ENCODE measurements at regions not wholly inside any gene's neighbourhood (a gene's known extent, or its start where the extent isn't known, plus 50 kb on each side); places are given as distances from the start of the nearest gene placed in this dataset.

DNA sequence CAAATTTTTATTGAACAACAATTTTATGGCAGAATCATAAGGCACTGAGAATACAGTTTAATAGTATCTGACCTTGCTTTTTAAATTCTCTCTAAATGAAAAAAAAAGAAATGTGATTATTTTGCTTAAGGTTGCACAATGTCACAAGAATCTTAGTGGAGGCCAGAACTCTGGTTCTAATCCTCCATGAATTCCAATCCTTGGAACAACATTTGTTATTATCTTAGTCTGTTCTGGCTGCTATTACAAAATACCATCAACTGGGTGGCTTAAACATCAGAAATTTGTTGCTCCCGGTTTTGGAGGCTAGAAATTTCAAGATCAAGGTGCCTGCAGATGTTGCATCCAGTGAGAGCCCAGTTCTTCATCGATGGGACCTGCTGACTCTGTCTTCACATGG lies 158.2 kb upstream of the POM121L12 start:
- Histone ChIP-seq H3K9ac (ENCODE audit: low read depth, low read length) (no peak overlapping the region), H3K9me3 (ENCODE audit: insufficient read depth, low read depth, low read length) (no peaks in the 10 kb centered on the region), H3K36me3 (ENCODE audit: insufficient read depth, low read length) (no peaks in the 10 kb centered on the region), H3K27me3 (ENCODE audit: insufficient read depth, low read length) (no peaks in the 10 kb centered on the region), H3K27ac (ENCODE audit: low read depth, low read length) (no peak overlapping the region), H3K4me1 (ENCODE audit: insufficient read depth, low read length) (no peaks in the 10 kb centered on the region), H3K4me3 (ENCODE audit: low read length) (no peak overlapping the region)
- WGBS = 50% methylated on average over 2 of the region's 2 CpGs

DNA sequence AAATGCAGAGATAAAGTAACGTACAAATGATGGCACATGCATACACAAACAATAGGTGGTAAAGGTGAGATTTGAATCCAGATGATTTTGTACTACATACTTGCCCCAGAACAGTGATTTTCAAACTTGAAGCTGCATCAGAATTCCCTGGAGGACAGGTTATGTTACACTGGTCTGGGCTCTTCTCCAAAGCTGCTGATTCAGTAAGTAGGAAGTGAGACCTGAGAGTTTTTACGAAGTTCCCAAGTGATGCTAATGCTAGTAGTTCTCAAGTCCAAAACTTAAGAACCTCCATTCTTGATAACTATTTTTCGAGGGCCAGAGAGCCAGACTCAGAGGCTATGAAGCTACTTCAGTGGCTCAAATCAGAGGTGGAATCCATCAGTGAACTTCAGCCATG lies 159.0 kb upstream of the POM121L12 start:
- no peaks in the 10 kb centered on the region for H3K27me3 ChIP-seq (ENCODE audit: insufficient read depth, low read length)
- H3K4me3 ChIP-seq (ENCODE audit: low read length) = no peak overlapping the region
- H3K9me3 ChIP-seq (ENCODE audit: insufficient read depth, low read depth, low read length) = no peaks in the 10 kb centered on the region
- H3K36me3 ChIP-seq (ENCODE audit: insufficient read depth, low read length) = no peaks in the 10 kb centered on the region
- no peaks in the 10 kb centered on the region for H3K4me1 ChIP-seq (ENCODE audit: insufficient read depth, low read length)
- no peak overlapping the region for H3K27ac ChIP-seq (ENCODE audit: low read depth, low read length)
- WGBS = 93% methylated on average over 2 of the region's 3 CpGs
- no peak overlapping the region for H3K9ac ChIP-seq (ENCODE audit: low read depth, low read length)

DNA sequence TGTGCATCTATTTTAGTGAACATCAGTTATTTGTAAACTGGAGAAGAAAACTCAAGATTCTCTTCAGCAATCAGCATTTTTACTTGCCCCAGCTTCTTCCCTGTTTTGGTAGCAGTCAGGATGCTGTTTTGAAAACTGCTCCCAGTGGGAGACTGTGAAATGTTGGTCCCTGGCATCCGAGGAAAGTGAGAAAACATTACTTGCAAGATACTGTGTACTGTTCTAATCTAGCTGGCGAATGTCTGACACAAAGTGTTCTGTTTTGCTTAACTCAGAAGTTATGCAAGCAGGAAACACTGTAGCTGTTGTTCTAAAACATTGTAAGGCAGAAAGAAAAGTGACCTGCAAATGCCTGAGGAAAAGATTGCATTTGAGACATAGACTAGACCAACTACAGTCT lies 171.8 kb upstream of the POM121L12 start:
- no peaks in the 10 kb centered on the region for H3K27me3 ChIP-seq (ENCODE audit: insufficient read depth, low read length)
- H3K9me3 ChIP-seq (ENCODE audit: insufficient read depth, low read depth, low read length) = 0 out of 2 replicates have a peak, but pooled peaks cover 9% of the 10 kb centered on the region
- no peaks in the 10 kb centered on the region for H3K36me3 ChIP-seq (ENCODE audit: insufficient read depth, low read length)
- no peaks in the 10 kb centered on the region for H3K4me1 ChIP-seq (ENCODE audit: insufficient read depth, low read length)
- H3K27ac ChIP-seq (ENCODE audit: low read depth, low read length) = no peak overlapping the region
- 90% methylated on average over 2 of the region's 2 CpGs for WGBS
- H3K9ac ChIP-seq (ENCODE audit: low read depth, low read length) = no peak overlapping the region
- no peak overlapping the region for H3K4me3 ChIP-seq (ENCODE audit: low read length)

DNA sequence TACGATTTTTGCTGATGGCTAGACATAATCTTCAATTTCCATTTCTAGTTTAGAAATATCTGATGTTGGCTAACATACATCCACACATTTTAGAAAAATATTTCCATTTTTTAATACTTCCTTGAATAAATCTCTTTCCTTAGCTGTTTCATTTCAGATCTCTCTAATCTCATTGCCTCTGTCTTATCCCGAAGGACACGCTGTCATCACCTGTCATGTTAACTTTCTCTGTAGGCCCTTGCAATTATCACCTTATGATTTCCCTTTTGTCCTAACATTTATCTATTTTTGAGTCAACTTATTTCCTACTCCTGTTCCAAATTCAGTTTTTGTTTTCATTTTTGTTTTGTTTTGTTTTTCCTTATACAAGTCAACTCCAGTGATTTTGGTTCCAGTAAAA lies 173.1 kb upstream of the POM121L12 start:
- 98% methylated on average over 3 of the region's 3 CpGs for WGBS
- Histone ChIP-seq H3K9ac (ENCODE audit: low read depth, low read length) (no peak overlapping the region), H3K9me3 (ENCODE audit: insufficient read depth, low read depth, low read length) (0 out of 2 replicates have a peak, but pooled peaks cover 9% of the 10 kb centered on the region), H3K27me3 (ENCODE audit: insufficient read depth, low read length) (no peaks in the 10 kb centered on the region), H3K4me1 (ENCODE audit: insufficient read depth, low read length) (no peaks in the 10 kb centered on the region), H3K36me3 (ENCODE audit: insufficient read depth, low read length) (no peaks in the 10 kb centered on the region), H3K4me3 (ENCODE audit: low read length) (no peak overlapping the region), H3K27ac (ENCODE audit: low read depth, low read length) (no peak overlapping the region)

DNA sequence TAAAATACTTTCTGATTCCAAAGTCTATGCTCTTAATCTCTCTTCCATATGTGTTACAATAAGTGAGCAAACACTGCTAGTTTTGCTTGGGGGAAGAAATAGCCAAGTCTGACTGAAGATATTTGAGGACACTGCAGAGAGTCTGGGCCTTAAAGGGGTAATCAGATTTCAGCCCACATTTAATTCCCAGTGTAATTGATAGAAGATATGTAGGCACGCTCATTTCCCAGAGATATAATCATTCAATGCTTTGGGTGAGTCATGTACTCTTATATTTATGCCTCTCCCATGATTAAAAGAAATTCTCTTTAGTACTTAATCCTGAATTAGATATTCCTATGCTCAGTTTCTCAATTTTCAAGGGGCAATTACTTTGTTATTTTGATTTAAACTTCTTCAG lies 178.1 kb upstream of the POM121L12 start:
- Histone ChIP-seq H3K9me3 (ENCODE audit: insufficient read depth, low read depth, low read length) (no peaks in the 10 kb centered on the region), H3K27me3 (ENCODE audit: insufficient read depth, low read length) (no peaks in the 10 kb centered on the region), H3K9ac (ENCODE audit: low read depth, low read length) (no peak overlapping the region), H3K36me3 (ENCODE audit: insufficient read depth, low read length) (no peaks in the 10 kb centered on the region), H3K27ac (ENCODE audit: low read depth, low read length) (no peak overlapping the region), H3K4me1 (ENCODE audit: insufficient read depth, low read length) (no peaks in the 10 kb centered on the region), H3K4me3 (ENCODE audit: low read length) (no peak overlapping the region)
- no CpG with 5 or more reads among the region's 1 CpG for WGBS

DNA sequence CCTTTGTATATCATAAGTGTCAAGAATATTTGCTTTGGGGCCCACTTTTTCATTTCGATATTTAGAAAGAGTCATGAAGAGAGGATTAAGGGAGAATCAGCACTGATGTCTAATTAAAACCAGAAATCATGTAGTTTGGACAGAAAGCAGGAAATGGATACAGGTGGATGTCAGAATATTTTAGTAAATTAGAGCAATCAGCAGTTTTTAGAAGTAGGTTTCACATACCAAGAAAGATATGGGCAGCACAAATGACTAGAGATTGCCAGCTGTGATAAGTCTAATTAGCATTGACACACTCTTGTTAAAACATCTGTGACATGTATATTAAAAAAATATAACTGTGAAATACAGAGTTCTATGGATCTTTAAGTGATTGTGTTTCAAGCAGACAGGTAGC lies 180.8 kb upstream of the POM121L12 start:
- no peaks in the 10 kb centered on the region for H3K9me3 ChIP-seq (ENCODE audit: insufficient read depth, low read depth, low read length)
- H3K36me3 ChIP-seq (ENCODE audit: insufficient read depth, low read length) = no peaks in the 10 kb centered on the region
- no peak overlapping the region for H3K4me3 ChIP-seq (ENCODE audit: low read length)
- H3K9ac ChIP-seq (ENCODE audit: low read depth, low read length) = no peak overlapping the region
- H3K27ac ChIP-seq (ENCODE audit: low read depth, low read length) = no peak overlapping the region
- no peaks in the 10 kb centered on the region for H3K27me3 ChIP-seq (ENCODE audit: insufficient read depth, low read length)
- WGBS = 95% methylated on average over 1 of the region's 1 CpG
- no peaks in the 10 kb centered on the region for H3K4me1 ChIP-seq (ENCODE audit: insufficient read depth, low read length)

DNA sequence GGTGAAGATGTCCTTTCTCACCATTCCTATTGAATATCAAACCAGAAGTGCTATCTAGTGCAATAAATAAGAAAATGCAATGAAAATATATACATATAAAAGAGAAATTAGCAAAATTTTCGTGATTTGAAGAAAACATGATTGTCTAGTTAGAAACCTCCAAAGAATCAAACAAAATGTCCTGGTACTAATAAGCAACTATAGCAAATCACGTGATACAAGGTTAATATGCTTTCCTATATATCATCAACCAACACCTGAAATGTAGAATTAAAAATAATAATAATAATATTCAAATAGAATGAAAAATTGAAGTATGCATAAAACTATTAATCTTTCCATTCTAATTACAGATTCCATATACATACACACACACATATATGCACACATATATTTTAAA lies 183.9 kb upstream of the POM121L12 start:
- Histone ChIP-seq H3K4me1 (ENCODE audit: insufficient read depth, low read length) (no peaks in the 10 kb centered on the region), H3K36me3 (ENCODE audit: insufficient read depth, low read length) (no peaks in the 10 kb centered on the region), H3K4me3 (ENCODE audit: low read length) (no peak overlapping the region), H3K9me3 (ENCODE audit: insufficient read depth, low read depth, low read length) (no peaks in the 10 kb centered on the region; the same call in 1 of the 2 replicates), H3K27me3 (ENCODE audit: insufficient read depth, low read length) (no peaks in the 10 kb centered on the region), H3K9ac (ENCODE audit: low read depth, low read length) (no peak overlapping the region), H3K27ac (ENCODE audit: low read depth, low read length) (no peak overlapping the region)
- 80% methylated on average over 1 of the region's 2 CpGs for WGBS

DNA sequence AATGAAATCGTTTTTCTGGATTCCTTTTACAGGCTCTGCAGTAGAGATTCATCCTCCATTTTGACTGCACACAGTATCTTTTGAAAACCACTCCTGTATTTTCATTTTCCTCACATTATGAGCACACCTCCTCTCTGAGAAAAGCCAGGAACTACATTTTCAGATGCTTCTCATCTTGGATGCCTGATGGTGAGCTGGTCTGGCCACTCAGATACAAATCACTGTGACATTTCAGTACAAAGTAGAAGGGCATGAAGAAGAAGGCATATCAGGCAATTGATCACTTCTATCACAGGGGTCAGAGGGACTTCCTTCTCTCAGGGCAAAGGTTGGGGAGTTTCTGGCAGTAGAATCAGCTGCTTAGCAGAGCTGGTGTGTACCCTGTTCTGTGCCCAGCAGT lies 192.0 kb upstream of the POM121L12 start:
- Histone ChIP-seq H3K9ac (ENCODE audit: low read depth, low read length) (no peak overlapping the region), H3K4me3 (ENCODE audit: low read length) (no peak overlapping the region), H3K9me3 (ENCODE audit: insufficient read depth, low read depth, low read length) (no peaks in the 10 kb centered on the region; the same call in 1 of the 2 replicates), H3K36me3 (ENCODE audit: insufficient read depth, low read length) (no peaks in the 10 kb centered on the region), H3K27ac (ENCODE audit: low read depth, low read length) (no peak overlapping the region), H3K4me1 (ENCODE audit: insufficient read depth, low read length) (no peaks in the 10 kb centered on the region), H3K27me3 (ENCODE audit: insufficient read depth, low read length) (no peaks in the 10 kb centered on the region)
- 91% methylated on average over 1 of the region's 1 CpG for WGBS

DNA sequence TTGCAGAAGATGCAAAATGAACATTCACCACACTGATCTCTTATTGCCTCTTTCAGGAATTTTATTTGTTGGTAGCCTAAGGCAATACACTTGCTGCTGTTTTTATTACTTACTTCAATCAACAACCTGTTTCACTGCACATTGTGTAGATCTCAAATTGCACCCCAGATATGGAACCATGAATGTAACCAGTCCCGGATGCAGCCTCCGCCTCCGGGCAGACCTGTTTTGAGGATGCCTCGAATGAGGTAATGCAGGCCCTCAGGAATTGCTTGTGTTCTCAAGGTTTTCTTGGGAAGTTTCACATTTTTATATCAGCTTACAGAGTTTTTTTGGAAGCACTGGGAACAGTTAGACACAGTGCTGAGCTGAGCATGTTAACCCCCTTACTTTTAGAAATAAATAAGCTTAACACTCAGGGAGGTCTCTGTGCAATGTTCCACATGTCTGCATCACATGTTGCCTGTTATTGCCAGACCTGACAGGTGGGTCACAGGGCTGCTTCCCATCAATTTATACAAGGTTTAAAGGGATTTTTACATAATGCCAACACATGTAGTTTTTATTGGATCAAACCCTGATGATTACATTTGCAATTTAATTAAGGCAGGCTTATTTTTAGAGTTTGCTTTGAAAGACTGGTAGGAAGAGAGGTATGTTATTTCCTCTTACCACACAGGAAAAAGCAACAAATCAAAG lies 193.1 kb upstream of the POM121L12 start:
- no peaks in the 10 kb centered on the region for H3K36me3 ChIP-seq (ENCODE audit: insufficient read depth, low read length)
- no peaks in the 10 kb centered on the region for H3K27me3 ChIP-seq (ENCODE audit: insufficient read depth, low read length)
- no peak overlapping the region for H3K27ac ChIP-seq (ENCODE audit: low read depth, low read length)
- H3K4me3 ChIP-seq (ENCODE audit: low read length) = no peak overlapping the region
- H3K9me3 ChIP-seq (ENCODE audit: insufficient read depth, low read depth, low read length) = no peaks in the 10 kb centered on the region; the same call in 1 of the 2 replicates
- no peak overlapping the region for H3K9ac ChIP-seq (ENCODE audit: low read depth, low read length)
- no peaks in the 10 kb centered on the region for H3K4me1 ChIP-seq (ENCODE audit: insufficient read depth, low read length)
- 94% methylated on average over 4 of the region's 4 CpGs for WGBS

DNA sequence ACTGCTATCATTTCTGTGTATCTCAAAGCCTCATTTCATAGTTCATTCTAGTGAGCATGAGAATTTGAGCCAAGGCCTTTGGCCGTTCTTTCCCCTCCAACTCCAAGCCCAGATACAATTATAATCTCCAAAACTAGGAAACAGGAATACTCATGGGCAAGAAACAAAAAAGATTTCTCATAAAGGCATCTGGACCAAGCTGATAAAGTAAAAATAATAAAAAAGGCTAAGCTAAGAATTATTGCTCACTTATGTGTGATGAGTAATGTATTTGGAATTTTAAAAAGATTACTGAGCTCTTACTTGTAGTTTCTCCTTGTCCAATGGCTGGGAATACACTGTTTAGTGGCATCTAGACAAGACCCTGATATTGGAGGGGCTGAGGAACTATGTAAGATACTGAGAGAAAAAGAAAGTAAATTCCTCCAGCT lies 196.4 kb upstream of the POM121L12 start:
- Histone ChIP-seq H3K27ac (ENCODE audit: low read depth, low read length) (no peak overlapping the region), H3K36me3 (ENCODE audit: insufficient read depth, low read length) (no peaks in the 10 kb centered on the region), H3K9me3 (ENCODE audit: insufficient read depth, low read depth, low read length) (no peaks in the 10 kb centered on the region), H3K9ac (ENCODE audit: low read depth, low read length) (no peak overlapping the region), H3K27me3 (ENCODE audit: insufficient read depth, low read length) (no peaks in the 10 kb centered on the region), H3K4me1 (ENCODE audit: insufficient read depth, low read length) (no peaks in the 10 kb centered on the region), H3K4me3 (ENCODE audit: low read length) (no peak overlapping the region)
- 94% methylated on average over 1 of the region's 1 CpG for WGBS

DNA sequence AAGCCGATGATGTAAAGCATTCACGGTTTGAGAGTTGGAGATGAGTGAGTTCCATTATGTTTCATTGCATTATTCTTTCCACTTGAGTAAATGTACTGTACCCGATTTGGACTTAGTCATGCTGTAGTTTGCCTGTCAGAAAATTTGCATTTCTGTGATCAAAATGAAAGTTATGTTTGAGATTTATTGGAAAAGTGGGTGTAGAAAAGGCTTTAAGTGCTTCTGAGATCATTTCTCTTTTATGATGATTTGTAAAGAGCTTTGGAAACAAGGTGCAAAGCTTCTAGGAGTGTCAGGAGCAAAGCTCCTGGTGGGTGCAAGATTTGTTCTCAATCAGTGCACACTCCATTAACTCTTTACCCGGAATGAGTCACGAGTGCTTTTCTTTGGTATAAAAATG lies 204.1 kb upstream of the POM121L12 start:
- no peaks in the 10 kb centered on the region for H3K36me3 ChIP-seq (ENCODE audit: insufficient read depth, low read length)
- H3K27me3 ChIP-seq (ENCODE audit: insufficient read depth, low read length) = no peaks in the 10 kb centered on the region
- no peaks in the 10 kb centered on the region for H3K4me1 ChIP-seq (ENCODE audit: insufficient read depth, low read length)
- WGBS = 97% methylated on average over 4 of the region's 5 CpGs
- no peak overlapping the region for H3K27ac ChIP-seq (ENCODE audit: low read depth, low read length)
- no peaks in the 10 kb centered on the region for H3K9me3 ChIP-seq (ENCODE audit: insufficient read depth, low read depth, low read length)
- H3K4me3 ChIP-seq (ENCODE audit: low read length) = no peak overlapping the region
- H3K9ac ChIP-seq (ENCODE audit: low read depth, low read length) = no peak overlapping the region

DNA sequence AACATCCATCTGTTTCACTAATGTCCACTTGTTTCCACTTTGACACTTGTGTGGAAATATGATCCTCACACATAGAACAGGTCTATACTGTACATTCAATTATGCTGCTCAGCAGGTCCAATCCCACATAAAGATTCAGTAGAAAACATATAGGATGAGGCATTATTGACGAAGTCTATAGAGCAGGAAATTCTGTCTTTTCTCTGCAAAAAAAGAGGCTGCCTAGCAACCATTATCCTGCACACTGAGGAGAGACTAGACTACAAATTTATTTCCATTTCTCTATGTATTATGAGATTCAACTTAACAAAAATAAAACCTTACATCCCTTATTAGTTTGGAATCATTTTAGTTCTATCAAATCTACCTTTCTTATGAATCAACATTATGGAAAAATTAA lies 204.6 kb upstream of the POM121L12 start:
- Histone ChIP-seq H3K27ac (ENCODE audit: low read depth, low read length) (no peak overlapping the region), H3K9me3 (ENCODE audit: insufficient read depth, low read depth, low read length) (no peaks in the 10 kb centered on the region), H3K4me1 (ENCODE audit: insufficient read depth, low read length) (no peaks in the 10 kb centered on the region), H3K27me3 (ENCODE audit: insufficient read depth, low read length) (no peaks in the 10 kb centered on the region), H3K4me3 (ENCODE audit: low read length) (no peak overlapping the region), H3K36me3 (ENCODE audit: insufficient read depth, low read length) (no peaks in the 10 kb centered on the region), H3K9ac (ENCODE audit: low read depth, low read length) (no peak overlapping the region)
- 100% methylated on average over 1 of the region's 1 CpG for WGBS

Measured in HUES64 (cell line).